ENCODE measurements at regions not wholly inside any gene's neighbourhood (a gene's known extent, or its start where the extent isn't known, plus 50 kb on each side); places are given as distances from the start of the nearest gene placed in this dataset.
"Not testable (repeated sequence)": the region's sequence is repeated elsewhere in the genome, so short reads cannot be mapped to it uniquely, and the experiment has no call there.

DNA sequence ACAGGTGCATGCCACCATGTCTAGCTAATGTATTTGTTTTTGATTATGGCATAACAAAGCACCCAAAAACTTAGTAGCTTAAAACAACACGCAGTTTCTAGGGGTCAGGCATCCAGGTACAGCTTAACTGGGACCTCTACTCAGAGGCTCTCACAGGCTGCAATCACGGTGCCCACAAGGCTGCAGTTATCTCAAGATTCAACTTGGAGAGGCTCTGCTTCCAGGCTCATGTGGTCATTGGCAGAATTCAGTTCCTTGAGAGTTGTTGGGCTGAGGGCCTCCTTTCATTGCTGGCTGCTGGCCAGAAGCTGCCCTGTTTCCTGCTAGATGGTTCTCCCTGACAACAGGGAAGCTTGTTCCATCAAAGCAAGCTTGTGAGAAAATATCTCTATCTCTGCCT is 348.1 kb downstream of the NPIPA7 start:
- H3K9me3 ChIP-seq (ENCODE audit: control extremely low read depth in 1 of 5, control insufficient read depth in 4 of 5, insufficient read depth in 2 of 5, low read depth in 1 of 5, low read length in 4 of 5); POLR2A ChIA-PET; CTCF ChIA-PET; DNase-seq; H3K4me3 ChIP-seq (ENCODE audit: control insufficient read depth in 1 of 7, extremely low read depth in 1 of 7, insufficient read depth in 4 of 7, low read depth in 2 of 7, low read length in 6 of 7); H3K27ac ChIP-seq (ENCODE audit: insufficient read depth in 1 of 2, low read depth in 1 of 2, low read length in 2 of 2, poor library complexity in 1 of 2, severe bottlenecking in 2 of 2); H3K36me3 ChIP-seq (ENCODE audit: control insufficient read depth in 4 of 4, insufficient read depth in 4 of 4, low read length in 3 of 4); H3K4me1 ChIP-seq (ENCODE audit: control extremely low read depth in 1 of 4, control insufficient read depth in 4 of 4, insufficient read depth in 4 of 4, low read length in 3 of 4); H3K27me3 ChIP-seq (replicated peaks in 2 of 5; ENCODE audit: control insufficient read depth in 4 of 5, insufficient read depth in 5 of 5, low read length in 4 of 5): not testable (repeated sequence)
- WGBS (ENCODE audit: insufficient coverage) = no CpG with 5 or more reads among the region's 2 CpGs

DNA sequence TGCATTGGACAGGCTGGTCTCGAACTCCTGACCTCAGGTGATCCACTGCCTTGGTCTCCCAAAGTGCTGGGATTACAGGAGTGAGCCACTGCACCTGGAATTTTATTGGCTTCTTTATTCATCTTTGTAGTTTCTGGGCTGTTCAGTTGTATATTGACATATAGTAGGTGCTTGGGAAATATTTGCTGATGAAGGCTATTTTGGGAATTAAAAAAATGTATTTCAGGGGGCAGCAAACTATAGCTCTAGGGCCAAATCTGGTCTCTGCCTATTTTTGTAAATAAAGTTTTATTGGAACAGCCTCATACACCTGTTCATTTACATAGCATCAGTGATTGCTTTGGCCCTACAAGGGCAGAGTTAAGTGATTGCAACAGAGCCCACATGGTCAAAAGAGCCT is 363.6 kb downstream of the NPIPA7 start:
- WGBS (ENCODE audit: insufficient coverage) = no CpG with 5 or more reads among the region's 1 CpG
- H3K9me3 ChIP-seq (ENCODE audit: control extremely low read depth in 1 of 5, control insufficient read depth in 4 of 5, insufficient read depth in 2 of 5, low read depth in 1 of 5, low read length in 4 of 5); H3K4me3 ChIP-seq (ENCODE audit: control insufficient read depth in 1 of 7, extremely low read depth in 1 of 7, insufficient read depth in 4 of 7, low read depth in 2 of 7, low read length in 6 of 7); POLR2A ChIA-PET; DNase-seq; CTCF ChIA-PET; H3K27ac ChIP-seq (ENCODE audit: insufficient read depth in 1 of 2, low read depth in 1 of 2, low read length in 2 of 2, poor library complexity in 1 of 2, severe bottlenecking in 2 of 2); H3K27me3 ChIP-seq (replicated peaks in 2 of 5; ENCODE audit: control insufficient read depth in 4 of 5, insufficient read depth in 5 of 5, low read length in 4 of 5); H3K4me1 ChIP-seq (ENCODE audit: control extremely low read depth in 1 of 4, control insufficient read depth in 4 of 4, insufficient read depth in 4 of 4, low read length in 3 of 4); H3K36me3 ChIP-seq (ENCODE audit: control insufficient read depth in 4 of 4, insufficient read depth in 4 of 4, low read length in 3 of 4): not testable (repeated sequence)

DNA sequence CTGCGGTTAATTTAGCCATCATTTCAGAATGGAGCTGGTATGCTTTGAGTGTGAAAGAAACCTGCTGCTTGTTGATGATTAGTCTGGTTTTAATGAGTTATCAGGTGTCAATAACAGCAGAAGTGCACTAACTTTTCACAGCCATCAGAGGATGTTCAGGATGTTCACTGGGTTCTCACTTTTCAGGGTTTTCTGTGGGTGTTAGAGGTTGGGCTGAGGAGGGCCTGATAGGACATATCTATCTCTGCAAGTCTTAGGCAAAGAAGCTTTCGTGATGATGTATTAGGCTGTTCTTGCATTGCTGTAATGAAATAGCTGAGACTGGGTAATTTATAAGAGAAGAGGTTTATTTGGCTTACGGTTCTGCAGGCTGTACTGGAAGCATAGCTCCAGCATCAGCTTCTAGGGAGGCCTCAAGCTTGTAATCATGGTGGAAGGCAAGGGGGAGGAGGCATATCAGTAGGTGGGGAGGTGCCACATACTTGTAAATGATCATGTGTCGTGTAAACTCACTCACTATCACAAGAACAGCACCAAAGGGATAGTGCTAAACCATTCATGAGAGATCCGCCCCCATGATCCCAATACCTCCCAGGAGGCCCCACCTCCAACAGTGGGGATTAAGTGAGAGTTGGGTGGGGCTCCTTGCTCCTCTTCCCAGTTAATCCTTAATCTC is 376.2 kb downstream of the NPIPA7 start:
- DNase-seq; H3K36me3 ChIP-seq (ENCODE audit: control insufficient read depth in 4 of 4, insufficient read depth in 4 of 4, low read length in 3 of 4); H3K4me1 ChIP-seq (ENCODE audit: control extremely low read depth in 1 of 4, control insufficient read depth in 4 of 4, insufficient read depth in 4 of 4, low read length in 3 of 4); H3K4me3 ChIP-seq (ENCODE audit: control insufficient read depth in 1 of 7, extremely low read depth in 1 of 7, insufficient read depth in 4 of 7, low read depth in 2 of 7, low read length in 6 of 7); H3K9me3 ChIP-seq (ENCODE audit: control extremely low read depth in 1 of 5, control insufficient read depth in 4 of 5, insufficient read depth in 2 of 5, low read depth in 1 of 5, low read length in 4 of 5); POLR2A ChIA-PET; H3K27ac ChIP-seq (ENCODE audit: insufficient read depth in 1 of 2, low read depth in 1 of 2, low read length in 2 of 2, poor library complexity in 1 of 2, severe bottlenecking in 2 of 2); H3K27me3 ChIP-seq (replicated peaks in 2 of 5; ENCODE audit: control insufficient read depth in 4 of 5, insufficient read depth in 5 of 5, low read length in 4 of 5); CTCF ChIA-PET: not testable (repeated sequence)
- WGBS (ENCODE audit: insufficient coverage) = no CpG with 5 or more reads among the region's 5 CpGs

DNA sequence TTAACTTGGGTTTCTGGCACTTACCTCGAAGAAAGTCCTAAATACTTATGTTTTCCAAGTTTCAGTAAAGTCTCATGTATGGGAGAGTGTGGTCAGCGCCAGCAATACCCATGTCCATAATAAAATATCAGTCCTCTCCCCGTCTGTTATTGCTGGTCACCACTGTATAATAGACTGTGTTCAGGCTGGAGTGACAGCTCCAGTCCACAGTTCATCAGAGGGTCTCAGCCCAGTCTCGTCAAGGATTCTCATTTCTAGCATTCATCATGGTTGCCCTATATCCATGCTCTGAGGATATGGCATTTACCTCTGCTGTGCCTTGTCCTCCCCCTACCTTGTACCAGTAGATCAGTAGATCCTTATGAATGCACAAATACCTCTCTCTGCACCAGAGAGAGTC is 384.5 kb downstream of the NPIPA7 start:
- DNase-seq = no peak
- no peak overlapping the region for H3K27ac ChIP-seq (ENCODE audit: insufficient read depth in 1 of 2, low read depth in 1 of 2, low read length in 2 of 2, poor library complexity in 1 of 2, severe bottlenecking in 2 of 2)
- H3K4me3 ChIP-seq (ENCODE audit: control insufficient read depth in 1 of 7, extremely low read depth in 1 of 7, insufficient read depth in 4 of 7, low read depth in 2 of 7, low read length in 6 of 7) = no peak overlapping the region
- H3K4me1 ChIP-seq (ENCODE audit: control extremely low read depth in 1 of 4, control insufficient read depth in 4 of 4, insufficient read depth in 4 of 4, low read length in 3 of 4) = no peaks in the 10 kb centered on the region
- WGBS (ENCODE audit: insufficient coverage) = 92% methylated on average over 2 of the region's 4 CpGs
- H3K27me3 ChIP-seq (replicated peaks in 2 of 5; ENCODE audit: control insufficient read depth in 4 of 5, insufficient read depth in 5 of 5, low read length in 4 of 5) = no peaks in the 10 kb centered on the region
- H3K9me3 ChIP-seq (ENCODE audit: control extremely low read depth in 1 of 5, control insufficient read depth in 4 of 5, insufficient read depth in 2 of 5, low read depth in 1 of 5, low read length in 4 of 5) = no peaks in the 10 kb centered on the region
- H3K36me3 ChIP-seq (ENCODE audit: control insufficient read depth in 4 of 4, insufficient read depth in 4 of 4, low read length in 3 of 4) = no peaks in the 10 kb centered on the region
- POLR2A ChIA-PET = no interaction called here
- CTCF ChIA-PET = no interaction called here

DNA sequence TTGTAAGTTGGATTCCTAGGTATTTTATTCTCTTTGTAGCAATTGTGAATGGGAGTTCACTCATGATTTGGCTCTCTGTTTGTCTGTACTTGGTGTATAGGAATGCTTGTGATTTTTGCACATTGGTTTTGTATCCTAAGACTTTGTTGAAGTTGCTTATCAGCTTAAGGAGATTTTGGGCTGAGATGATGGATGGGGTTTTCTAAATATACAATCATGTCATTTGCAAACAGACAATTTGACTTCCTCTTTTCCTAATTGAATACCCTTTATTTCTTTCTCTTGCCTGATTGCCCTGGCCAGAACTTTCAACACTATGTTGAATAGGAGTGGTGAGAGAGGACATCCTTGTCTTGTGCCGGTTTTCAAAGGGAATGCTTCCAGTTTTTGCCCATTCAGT is 391.8 kb downstream of the NPIPA7 start:
- POLR2A ChIA-PET; H3K36me3 ChIP-seq (ENCODE audit: control insufficient read depth in 4 of 4, insufficient read depth in 4 of 4, low read length in 3 of 4); H3K4me3 ChIP-seq (ENCODE audit: control insufficient read depth in 1 of 7, extremely low read depth in 1 of 7, insufficient read depth in 4 of 7, low read depth in 2 of 7, low read length in 6 of 7); H3K9me3 ChIP-seq (ENCODE audit: control extremely low read depth in 1 of 5, control insufficient read depth in 4 of 5, insufficient read depth in 2 of 5, low read depth in 1 of 5, low read length in 4 of 5); H3K27me3 ChIP-seq (replicated peaks in 2 of 5; ENCODE audit: control insufficient read depth in 4 of 5, insufficient read depth in 5 of 5, low read length in 4 of 5); H3K4me1 ChIP-seq (ENCODE audit: control extremely low read depth in 1 of 4, control insufficient read depth in 4 of 4, insufficient read depth in 4 of 4, low read length in 3 of 4); DNase-seq; H3K27ac ChIP-seq (ENCODE audit: insufficient read depth in 1 of 2, low read depth in 1 of 2, low read length in 2 of 2, poor library complexity in 1 of 2, severe bottlenecking in 2 of 2); CTCF ChIA-PET: not testable (repeated sequence)
- WGBS (ENCODE audit: insufficient coverage) = no CpG with 5 or more reads among the region's 1 CpG

DNA sequence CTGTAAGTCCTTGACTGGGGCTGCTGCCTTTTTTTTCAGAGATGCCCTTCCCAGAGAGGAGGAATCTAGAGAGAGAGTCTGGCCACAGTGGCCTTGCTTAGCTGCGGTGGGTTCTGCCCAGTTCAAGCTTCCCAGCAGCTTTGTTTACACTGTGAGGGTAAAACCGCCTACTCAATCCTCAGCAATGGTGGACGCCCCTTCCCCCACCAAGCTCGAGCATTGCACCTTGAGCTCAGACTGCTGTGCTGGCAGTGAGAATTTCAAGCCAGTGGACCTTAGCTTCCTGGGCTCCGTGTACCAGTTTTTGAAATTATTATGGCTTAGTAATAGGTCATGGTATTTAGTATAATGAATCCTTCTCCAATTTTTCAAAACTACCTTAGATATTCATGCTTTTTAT is 395.4 kb downstream of the NPIPA7 start:
- Histone ChIP-seq H3K36me3 (ENCODE audit: control insufficient read depth in 4 of 4, insufficient read depth in 4 of 4, low read length in 3 of 4) (no peaks in the 10 kb centered on the region), H3K9me3 (ENCODE audit: control extremely low read depth in 1 of 5, control insufficient read depth in 4 of 5, insufficient read depth in 2 of 5, low read depth in 1 of 5, low read length in 4 of 5) (peaks cover 0 to 2% (median 0%) of the 10 kb centered on the region in 5 experiments), H3K27me3 (replicated peaks in 2 of 5; ENCODE audit: control insufficient read depth in 4 of 5, insufficient read depth in 5 of 5, low read length in 4 of 5) (peaks cover 0 to 4% (median 0%) of the 10 kb centered on the region in 5 experiments), H3K4me1 (ENCODE audit: control extremely low read depth in 1 of 4, control insufficient read depth in 4 of 4, insufficient read depth in 4 of 4, low read length in 3 of 4) (no peaks in the 10 kb centered on the region), H3K27ac (ENCODE audit: insufficient read depth in 1 of 2, low read depth in 1 of 2, low read length in 2 of 2, poor library complexity in 1 of 2, severe bottlenecking in 2 of 2) (no peak overlapping the region), H3K4me3 (ENCODE audit: control insufficient read depth in 1 of 7, extremely low read depth in 1 of 7, insufficient read depth in 4 of 7, low read depth in 2 of 7, low read length in 6 of 7) (no peak overlapping the region)
- DNase-seq = no peak
- CTCF ChIA-PET = no interaction called here
- POLR2A ChIA-PET = no interaction called here
- WGBS (ENCODE audit: insufficient coverage) = 75% methylated on average over 4 of the region's 5 CpGs

DNA sequence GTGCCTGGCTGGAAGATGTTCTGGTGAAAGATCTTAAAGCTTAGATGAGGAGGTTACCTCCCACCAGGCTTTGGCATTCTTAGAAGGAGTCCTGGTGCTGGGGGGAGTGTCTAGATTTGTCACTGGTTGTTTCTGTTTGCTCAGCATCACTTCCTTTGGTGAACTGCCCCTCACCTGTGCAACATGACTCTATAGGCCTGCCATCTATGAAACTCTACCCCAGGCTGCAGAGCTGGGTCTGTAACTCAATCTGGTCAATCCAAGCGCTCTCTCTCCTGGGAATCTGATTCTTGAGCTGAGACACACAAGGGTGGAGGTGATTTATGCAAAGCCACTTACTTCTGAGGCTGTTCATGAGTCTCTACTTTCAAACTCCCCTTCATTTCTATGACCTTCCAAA is 399.4 kb downstream of the NPIPA7 start:
- ChIA-PET POLR2A (no interaction called here), CTCF (no interaction called here)
- Histone ChIP-seq H3K4me1 (ENCODE audit: control extremely low read depth in 1 of 4, control insufficient read depth in 4 of 4, insufficient read depth in 4 of 4, low read length in 3 of 4) (no peaks in the 10 kb centered on the region), H3K27ac (ENCODE audit: insufficient read depth in 1 of 2, low read depth in 1 of 2, low read length in 2 of 2, poor library complexity in 1 of 2, severe bottlenecking in 2 of 2) (no peak overlapping the region), H3K4me3 (ENCODE audit: control insufficient read depth in 1 of 7, extremely low read depth in 1 of 7, insufficient read depth in 4 of 7, low read depth in 2 of 7, low read length in 6 of 7) (no peak overlapping the region), H3K9me3 (ENCODE audit: control extremely low read depth in 1 of 5, control insufficient read depth in 4 of 5, insufficient read depth in 2 of 5, low read depth in 1 of 5, low read length in 4 of 5) (peaks cover 0 to 2% (median 0%) of the 10 kb centered on the region in 5 experiments), H3K27me3 (replicated peaks in 2 of 5; ENCODE audit: control insufficient read depth in 4 of 5, insufficient read depth in 5 of 5, low read length in 4 of 5) (peaks cover 0 to 7% (median 0%) of the 10 kb centered on the region in 5 experiments), H3K36me3 (ENCODE audit: control insufficient read depth in 4 of 4, insufficient read depth in 4 of 4, low read length in 3 of 4) (no peaks in the 10 kb centered on the region)
- WGBS (ENCODE audit: insufficient coverage) = no CpG with 5 or more reads among the region's 1 CpG
- DNase-seq = no peak

All from common myeloid progenitor, CD34-positive (primary cell).